ENCODE measurements at regions not wholly inside any gene's neighbourhood (a gene's known extent, or its start where the extent isn't known, plus 50 kb on each side); places are given as distances from the start of the nearest gene placed in this dataset.

GRCh38 chr13:38606699-38607535 is 80.0 kb upstream of the FREM2 start:
- TF ChIP-seq MAX (IDR thresholded peaks at IDR 0.05; ENCODE audit: low read depth) (no peak), CTCF (IDR thresholded peaks at IDR 0.05) (no peak), GABPA (IDR thresholded peaks at IDR 0.05; ENCODE audit: low read depth) (no peak), CHD2 (IDR thresholded peaks at IDR 0.05; ENCODE audit: low read length, partially characterized antibody) (no peak), POLR2AphosphoS5 (IDR thresholded peaks at IDR 0.05; ENCODE audit: low read depth, low read length) (no peak), RCOR1 (IDR thresholded peaks at IDR 0.05; ENCODE audit: low read length) (no peak), EP300 (IDR thresholded peaks at IDR 0.05; ENCODE audit: borderline replicate concordance in 1 of 2, low read depth in 1 of 2, low read length in 1 of 2) (no peak), SIN3A (IDR thresholded peaks at IDR 0.05; ENCODE audit: borderline replicate concordance, low read depth, low read length) (no peak)

Data from SK-N-SH (cell line).